SIG-M5 treated with dmso at 0.1 percent for 504 hours (cell line): ENCODE measurements at regions not wholly inside any gene's neighbourhood (a gene's known extent, or its start where the extent isn't known, plus 50 kb on each side); places are given as distances from the start of the nearest gene placed in this dataset.

Experiments
- DNase-seq: peaks from one replicate; lab custom pipeline; 2025; ENCODE audit not compliant: unreplicated experiment; lab: John Stamatoyannopoulos, UW

DNA sequence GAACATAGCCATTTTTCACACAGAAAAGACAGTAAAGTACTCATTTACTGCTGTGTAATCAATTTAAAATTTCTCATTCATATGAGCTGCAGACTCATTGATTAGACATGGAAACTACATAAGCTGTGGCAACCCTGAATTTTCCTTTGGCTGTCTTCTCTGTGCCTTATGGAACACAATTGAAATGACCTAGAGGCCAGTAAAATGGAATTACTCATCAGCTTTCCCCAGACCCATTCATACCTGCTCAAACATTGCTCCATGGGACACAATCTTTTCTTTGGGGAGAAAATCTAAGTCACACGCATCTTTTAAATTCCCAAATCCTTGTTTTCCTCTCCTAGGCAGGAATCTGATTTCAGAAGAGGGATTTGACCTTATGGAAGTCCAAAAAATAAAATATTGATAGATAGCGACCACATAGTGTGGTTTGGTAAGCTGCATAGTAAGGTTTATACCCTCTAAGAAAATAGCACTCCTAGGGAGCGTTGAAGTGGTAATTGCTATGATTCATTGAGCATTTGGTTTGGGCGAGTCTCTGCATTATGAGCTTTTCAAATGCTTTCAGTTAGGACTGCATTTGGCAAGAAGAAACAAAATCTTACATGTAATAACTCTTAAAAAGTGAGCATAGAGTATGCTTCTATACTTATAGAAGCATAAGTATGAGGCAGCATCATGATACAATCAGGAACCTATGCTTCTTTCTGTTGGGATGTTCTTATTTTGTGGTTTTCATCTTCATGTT lies 243.4 kb upstream of the GADL1 start:
- DNase-seq: no peak

DNA sequence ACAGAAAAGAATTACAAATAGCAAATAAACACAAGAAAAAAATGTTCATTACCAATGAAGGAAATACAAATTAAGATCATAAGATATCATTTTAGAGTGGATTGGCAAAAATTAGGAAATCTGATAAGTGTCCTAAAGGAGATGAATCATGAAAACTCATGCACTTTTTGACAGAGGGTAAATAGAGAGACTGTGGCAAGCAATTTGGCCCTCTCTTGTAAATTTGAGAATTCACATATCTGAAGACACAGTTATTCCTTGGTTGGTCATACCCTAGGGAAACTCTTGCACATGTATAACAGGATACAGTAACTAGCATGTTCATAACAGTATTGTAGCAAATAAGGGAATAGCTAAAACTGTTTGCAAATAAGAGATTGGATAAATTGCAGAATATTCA lies 246.0 kb upstream of the GADL1 start:
- no peak for DNase-seq

DNA sequence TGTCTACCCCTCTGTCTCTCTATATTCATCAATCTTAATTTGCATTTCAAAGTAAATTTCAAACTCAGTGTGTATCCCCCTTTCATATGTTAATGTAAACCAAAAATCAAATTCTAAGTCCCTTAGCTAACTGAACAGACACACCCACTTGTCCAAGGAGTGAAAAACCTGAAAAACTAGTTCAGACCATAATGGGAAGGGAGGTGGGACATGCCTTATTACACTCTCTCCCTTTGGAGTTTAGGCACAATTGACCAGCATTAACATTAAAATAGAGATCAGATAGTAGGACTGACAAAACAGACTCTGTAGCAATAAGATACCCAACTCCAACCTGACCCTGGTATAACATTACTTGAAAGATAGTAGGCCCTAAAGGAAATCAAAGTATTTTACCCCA lies 247.7 kb upstream of the GADL1 start:
- no peak for DNase-seq

DNA sequence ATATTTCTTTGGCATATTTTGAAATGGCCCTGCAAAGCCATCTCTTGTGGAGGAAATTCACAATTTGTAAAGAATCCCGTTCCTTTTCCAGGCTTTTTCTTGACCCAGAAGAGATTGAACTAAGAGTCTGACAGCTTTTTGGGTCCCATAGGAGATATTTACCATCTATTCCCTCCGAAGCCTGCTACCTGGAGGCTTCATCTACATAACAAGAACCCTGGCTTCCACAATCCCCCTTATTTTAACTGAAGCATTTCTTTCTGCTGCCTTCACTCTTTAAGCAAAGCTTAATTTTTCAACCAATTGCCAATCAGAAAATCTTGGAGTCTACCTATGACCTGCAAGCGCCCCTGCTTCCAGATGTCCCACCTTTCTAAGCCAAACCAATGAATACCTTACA lies 248.1 kb upstream of the GADL1 start:
- no peak for DNase-seq

DNA sequence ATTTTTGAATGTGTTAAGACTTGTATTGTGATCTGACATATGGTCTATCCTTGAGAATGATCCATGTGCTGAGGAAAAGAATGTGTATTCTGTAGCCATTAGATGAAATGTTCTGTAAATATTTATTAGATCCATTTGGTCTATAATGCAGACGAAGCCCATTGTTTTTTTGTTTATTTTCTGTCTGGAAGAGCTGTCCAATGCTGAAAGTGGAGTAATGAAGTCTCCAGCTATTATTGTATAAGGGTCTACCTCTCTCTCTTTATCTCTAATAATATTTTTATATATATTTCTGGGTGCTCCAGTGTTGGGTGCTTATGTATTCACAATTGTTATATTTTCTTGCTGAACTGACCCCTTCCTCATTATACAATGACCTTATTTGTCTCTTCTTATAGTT lies 250.6 kb upstream of the GADL1 start:
- DNase-seq: no peak

DNA sequence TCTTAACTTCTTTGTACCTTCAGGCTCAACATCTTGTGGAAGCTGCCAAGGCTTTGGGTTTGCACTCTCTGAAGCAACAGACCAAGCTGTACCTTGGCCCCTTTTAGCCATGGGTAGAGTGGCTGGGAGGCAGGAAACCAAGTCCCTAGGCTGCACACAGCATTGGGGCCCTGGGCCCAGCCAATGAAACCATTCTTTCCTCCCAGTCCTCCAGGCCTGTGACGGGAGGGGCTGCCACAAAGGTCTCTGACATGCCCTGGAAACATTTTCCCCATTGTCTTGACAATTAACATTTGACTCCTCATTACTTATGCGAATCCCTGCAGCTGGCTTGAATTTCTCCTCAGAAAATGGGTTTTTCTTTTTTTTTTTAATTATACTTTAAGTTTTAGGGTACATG lies 253.1 kb upstream of the GADL1 start:
- no peak for DNase-seq

DNA sequence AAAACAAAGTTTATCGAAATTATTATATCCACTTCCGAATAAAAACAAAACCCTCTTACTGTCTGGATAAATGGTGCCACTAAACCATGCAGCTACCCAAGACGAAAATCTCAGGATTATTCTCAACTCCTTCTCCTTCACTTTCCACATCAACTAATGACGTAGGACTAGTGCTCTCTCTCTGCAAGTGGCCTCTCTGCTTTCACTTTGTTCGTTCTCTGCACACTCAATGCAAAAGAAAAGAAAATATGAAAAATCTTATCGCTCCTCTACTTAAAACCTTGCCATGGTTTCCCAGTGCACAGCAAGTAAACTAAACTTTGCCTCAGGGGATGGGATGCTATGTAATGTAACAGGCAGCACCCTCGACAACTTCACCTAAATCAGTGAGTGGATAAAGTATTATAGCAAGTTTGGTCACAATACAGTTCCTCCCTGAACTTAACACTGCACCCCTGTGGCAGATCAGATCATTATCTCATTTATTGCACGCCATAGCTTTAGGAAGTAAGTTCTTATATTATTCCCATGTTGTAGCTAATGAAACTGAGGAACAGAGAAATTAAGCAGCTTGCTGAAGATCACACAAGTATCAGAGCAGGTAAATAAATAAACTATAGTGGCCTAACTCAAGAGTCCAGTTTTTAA lies 262.7 kb upstream of the GADL1 start:
- peak; percentile 7 for DNase-seq

DNA sequence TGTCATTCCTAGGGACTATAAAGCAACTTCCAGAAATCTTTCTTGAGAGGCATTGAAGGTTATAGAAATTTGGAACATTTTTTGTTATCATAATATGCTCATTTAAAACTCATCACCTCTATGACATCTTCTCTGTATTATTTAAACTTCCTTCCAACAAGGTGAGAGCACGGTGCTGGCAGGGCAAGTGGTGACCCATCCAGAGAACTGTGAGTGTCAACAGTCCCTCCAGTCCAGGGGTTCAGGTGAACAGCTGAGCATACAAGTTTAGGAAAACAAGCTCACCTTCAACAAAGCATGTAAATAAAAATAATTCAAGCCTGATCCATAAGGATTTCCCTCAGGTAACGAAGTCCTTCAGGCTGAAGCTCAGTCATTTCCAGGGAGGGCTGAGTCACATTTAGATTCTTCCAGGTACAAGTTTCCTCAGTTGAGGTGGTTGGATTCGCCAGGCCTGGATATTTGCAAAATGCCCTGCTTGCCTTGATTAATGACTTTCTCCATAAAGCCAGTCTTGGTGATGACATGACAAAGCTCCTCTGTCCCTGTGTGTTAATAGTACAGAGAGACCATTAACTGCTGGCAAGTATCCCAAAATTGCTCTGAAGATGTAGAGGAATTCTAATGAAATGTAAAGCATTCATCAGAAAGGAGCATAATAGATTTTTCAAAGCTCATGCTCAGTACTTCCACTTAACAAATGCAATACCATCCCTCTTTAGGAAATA lies 263.6 kb upstream of the GADL1 start:
- DNase-seq: no peak

DNA sequence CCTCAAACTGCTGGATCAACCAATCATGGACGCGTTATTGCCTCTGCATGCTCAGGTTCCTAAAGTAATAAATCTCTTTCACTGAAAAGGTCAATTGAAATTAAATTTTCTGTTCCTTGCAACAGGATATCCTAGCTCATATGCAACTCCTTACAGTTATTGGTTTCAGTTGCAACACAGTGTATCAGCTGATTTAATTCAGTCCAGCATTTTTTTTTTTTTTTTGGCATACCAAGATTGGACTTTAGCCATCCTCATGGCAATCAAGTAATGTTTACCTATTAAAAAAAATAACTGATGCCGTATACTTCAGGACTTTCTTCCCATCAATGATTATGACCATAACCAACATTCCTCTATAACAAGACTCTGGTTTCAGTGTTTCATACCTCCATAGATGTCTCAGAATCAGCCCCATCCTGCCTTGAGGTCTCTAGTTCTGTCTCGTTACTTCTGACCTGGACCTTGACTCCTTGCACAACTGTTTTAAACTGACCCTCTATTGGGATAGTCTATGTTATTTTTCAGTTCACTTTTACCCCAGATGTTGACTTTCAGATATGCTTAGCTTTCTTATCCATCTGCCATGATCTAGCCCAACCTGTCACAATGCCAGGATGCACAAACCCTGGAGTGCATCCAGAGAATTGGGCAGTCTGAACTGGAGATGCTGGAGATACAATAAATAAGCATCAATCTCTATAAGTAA lies 265.0 kb upstream of the GADL1 start:
- no peak for DNase-seq

DNA sequence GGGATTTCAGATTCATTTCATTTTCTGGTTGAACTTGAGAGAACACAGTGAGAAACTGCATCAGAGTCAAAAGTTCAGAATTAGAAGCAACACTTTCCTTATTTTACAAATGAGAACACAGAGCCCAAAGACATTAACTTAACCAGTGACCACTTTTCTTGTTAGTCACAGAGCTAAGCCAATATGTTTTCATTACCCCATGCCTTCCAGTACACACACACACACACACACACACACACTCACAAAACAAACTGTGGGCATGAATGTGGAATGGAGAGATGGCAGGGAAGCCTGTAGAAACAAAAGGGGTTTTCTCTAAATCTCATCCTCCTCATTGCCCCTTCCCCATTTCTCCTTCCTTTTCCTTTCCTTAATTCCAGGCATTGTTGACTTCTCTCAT lies 267.4 kb upstream of the GADL1 start:
- no peak for DNase-seq

DNA sequence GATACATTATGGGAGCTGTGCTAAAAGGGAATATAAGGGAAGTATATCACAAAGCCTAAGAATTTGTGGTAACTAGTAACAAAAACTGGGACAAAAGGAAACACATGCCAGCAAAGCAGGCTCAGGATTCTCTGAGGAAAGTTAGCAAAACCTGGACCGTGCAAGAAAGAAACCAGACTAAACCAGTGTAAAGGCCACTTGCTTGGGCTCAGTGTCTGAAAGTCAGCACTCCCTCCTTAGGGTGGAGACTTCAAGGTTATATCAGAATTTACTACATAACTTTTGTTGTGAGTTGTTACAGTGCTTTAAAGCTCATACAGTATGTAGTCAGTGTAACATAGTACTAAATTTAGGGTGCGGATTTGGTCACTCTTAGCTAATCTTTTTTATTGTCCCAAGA lies 269.9 kb upstream of the GADL1 start:
- no peak for DNase-seq

DNA sequence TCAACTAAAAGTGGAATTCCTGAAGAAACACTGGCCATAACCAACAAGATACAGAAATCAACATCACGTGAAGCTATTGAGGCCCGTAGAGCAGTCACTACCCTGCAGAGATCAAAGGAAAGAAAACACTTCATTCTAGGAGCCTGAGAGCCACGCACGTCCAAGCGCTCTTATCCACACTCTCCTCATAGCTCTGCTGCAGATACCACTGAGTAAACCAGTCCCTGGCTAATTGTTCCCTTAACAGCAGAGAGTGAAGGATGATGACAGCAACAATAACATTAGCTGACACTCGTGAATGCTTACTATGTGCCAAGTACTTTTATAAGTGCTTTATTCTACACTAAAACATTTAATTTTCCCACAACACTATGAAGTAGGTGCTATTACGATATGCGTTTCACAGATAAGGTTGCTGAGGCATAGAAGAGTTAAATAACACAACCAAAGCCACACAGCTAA lies 271.0 kb upstream of the GADL1 start:
- DNase-seq: no peak

DNA sequence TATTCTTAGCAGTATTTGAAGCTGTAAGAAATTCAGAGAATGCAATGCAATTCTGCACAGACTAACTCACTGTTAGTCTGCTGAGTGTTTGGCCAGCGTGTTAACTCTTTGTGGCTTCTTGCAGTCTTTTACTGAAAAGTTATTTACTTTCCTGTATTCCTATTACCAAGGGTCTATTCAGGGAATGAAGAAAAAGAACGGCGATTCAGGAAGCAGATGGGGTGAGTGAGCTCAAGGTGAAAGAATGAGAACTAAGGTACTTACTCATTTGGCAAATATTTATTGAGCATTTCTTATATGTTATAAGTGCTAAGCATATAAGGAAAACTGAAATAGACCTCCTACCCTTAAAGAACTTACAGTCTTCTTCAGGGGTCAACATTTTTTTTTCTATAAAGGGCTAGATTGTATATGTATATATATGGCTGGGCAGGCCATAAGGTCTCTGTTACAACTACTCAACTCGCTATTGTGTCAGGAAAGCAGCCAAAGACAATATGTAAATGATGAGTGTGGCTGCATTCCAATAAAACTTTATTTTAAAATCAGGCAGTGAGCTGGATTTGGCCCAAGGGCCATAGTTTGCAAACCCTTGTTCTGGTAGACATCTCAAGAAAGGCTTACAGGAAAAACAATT lies 271.9 kb upstream of the GADL1 start:
- DNase-seq: no peak

DNA sequence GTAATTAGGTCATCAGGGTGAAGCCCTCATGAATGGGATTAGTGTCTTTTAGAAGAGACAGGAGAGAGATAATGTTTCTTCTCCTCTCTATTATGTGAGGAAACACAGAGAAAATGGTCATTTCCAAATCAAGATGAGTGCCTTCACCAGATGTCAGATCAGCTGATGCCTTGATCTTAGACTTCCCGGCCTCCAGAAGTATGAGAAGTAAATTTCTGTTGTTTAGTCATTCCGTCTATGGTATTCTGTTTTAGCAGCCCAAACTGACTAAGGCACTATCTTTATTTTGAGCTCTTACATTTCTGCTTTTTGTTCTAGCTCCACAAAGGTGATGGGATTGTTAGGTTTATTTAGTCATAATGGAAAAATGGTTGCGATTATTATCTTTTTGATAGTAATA lies 273.2 kb upstream of the GADL1 start:
- no peak for DNase-seq

DNA sequence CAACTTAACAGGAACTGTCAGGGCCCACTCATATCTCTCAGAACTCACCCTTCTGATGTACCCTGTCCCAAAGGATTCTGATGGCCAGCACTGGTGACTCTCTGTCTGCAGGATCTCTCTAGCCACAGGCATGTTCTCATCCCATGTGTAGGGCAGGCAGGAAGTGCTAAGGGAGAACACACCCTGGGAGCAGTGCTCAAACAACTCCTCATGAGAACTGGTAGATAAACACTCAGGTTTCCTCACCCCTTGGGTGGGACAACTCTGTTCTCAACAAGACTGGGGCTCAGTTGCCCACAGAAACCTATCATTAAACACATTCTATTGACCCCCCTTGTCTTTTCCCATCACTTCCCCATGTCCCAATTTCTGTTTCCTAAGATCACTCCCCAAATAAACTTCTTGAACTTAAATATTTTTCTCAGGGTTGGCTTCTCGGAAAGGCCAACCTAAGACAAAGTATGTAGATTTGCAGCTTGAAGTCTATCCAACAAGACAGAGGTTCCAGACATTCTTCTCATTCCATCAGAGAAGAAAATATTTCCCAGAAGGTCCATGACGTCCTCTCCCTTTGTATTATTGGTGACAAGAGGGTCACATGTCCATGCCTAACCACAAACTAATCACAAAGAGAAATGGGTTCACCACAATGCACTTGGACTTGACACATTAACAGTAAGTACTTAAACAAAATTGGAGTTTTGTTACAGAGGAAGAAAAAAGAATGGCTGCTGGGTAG lies 276.6 kb upstream of the GADL1 start:
- no peak for DNase-seq

DNA sequence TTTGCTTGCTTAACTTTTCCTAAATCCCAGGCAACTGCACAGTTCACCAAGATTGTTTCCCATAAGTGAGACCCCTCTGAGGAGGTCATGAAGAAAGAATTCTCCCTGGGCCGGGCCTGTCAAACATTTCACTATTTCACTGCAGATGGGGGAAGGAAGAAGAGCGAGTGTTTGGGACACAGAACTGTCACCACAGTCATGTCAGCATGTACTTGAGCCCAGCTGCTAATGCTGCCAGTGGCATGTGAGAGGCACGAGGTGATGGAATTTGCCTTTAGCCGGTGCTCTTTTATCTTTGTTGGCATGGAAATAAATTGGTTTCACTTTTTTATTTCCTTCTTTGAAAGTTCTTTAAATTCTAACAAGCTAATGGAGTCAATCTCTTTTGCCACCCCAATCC lies 277.9 kb upstream of the GADL1 start:
- DNase-seq: no peak

DNA sequence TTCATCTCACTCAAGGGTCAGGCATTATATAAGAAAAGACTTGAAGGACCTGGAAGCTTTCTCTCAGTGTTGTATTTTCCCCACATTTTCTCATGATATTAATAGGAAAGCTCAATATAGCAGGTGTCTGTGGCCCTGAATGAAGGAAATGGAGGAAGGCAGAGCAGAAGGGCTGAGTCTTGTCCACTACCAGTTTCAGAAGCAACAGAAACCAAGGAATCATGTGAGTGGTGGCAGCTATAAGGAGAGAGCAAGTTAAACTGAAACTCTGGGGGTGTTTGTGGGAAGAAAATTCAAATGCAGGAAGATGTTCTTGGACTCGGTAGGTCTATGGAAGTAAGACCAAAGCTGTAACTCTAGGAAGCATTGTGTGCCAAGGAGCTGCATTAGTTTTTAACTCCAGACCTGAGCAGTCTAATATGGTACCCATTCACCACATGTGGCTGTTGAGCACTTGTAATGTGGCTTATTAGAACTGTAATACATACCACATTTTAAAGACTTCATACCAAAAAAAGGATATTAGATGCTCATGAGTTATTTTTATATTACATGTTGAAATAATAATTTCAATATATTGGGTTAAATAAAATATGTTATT lies 278.8 kb upstream of the GADL1 start:
- no peak for DNase-seq

DNA sequence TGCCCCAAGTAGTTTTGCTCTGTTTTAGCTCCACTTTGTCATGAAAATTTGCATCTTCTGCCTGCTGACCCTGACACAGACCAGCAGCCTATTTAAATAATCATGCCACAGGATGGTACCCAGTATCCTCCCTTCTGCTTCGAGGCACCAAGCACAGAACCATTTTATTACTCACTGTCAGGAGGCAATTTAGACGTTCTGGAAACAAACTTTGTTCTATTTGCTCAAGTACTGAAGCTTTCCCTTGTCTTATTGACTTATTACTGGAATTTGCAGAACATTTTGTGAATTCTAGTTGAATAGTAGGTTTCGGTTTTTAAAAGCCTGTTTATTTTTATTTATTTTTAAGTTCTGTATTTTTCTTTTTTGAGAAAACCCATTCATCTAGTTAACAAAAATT lies 279.6 kb upstream of the GADL1 start:
- DNase-seq: no peak

DNA sequence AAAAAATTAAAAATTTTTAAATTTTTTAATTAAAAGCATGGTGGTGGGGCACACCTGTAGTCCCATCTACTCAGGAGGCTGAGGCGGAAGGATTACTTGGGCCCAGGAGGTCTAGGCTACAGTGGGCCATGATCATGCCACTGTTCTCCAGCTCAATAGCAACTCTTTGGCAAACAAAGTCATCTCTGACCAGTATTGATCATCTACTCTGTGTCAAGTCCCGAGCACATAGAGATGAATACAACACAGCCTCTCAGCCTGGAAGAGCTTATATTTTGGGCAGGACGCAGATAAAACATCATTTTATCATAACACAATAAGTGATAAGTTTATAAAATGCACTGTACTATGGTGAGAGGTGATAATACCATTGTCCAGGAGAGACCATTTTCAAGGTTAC lies 281.6 kb upstream of the GADL1 start:
- DNase-seq: no peak

DNA sequence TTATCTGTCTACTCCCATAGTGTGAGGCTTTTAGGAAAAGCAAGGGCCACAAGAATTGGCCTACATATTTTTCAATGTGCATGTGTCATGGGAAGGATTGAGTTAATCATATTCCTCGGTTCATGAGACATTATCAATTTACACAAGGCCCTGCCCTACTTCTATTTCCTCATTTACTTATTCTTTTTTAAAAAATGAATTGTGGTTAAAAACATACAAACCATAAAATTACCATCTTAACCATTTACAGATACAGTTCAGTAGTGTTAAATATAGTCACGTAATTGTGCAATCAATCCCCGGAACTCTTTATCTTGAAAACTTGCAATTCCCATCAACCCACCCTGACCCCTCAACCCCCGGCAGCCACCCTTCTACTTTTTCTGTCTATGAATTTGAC lies 284.0 kb upstream of the GADL1 start:
- peak; percentile 22 for DNase-seq
